Smooth muscle cell (in vitro differentiated cells): ENCODE measurements at regions not wholly inside any gene's neighbourhood (a gene's known extent, or its start where the extent isn't known, plus 50 kb on each side); places are given as distances from the start of the nearest gene placed in this dataset.

ENCODE experiments used
- DNase-seq: peaks from one replicate; lab custom pipeline; 2025; ENCODE audit not compliant: unreplicated experiment; lab: John Stamatoyannopoulos, UW
- H2AFZ ChIP-seq: fragments of 200-600 bp; sonication (generic); 2 replicates; pipeline ENCODE4 v1.6.0; 2016; ENCODE audit warnings: antibody characterized with exemption, low read depth, mild to moderate bottlenecking
- H3F3A ChIP-seq: fragments of 200-600 bp; sonication (generic); 2 replicates; pipeline ENCODE4 v1.6.0; 2017; ENCODE audit warnings: antibody characterized with exemption, low read depth
- H3K27ac ChIP-seq: fragments of 200-600 bp; sonication (generic); 2 replicates; pipeline ENCODE4 v1.5.1; 2016; ENCODE audit warnings: low read depth, mild to moderate bottlenecking
- H3K27me3 ChIP-seq: fragments of 200-600 bp; sonication (generic); 2 replicates; pipeline ENCODE4 v1.6.1; 2016; ENCODE audit warnings: low read depth, mild to moderate bottlenecking
- H3K36me3 ChIP-seq: fragments of 200-600 bp; sonication (generic); 2 replicates; pipeline ENCODE4 v1.5.1; 2016; ENCODE audit warnings: low read depth
- H3K4me1 ChIP-seq: fragments of 200-600 bp; sonication (generic); 2 replicates; pipeline ENCODE4 v1.5.1; 2016; ENCODE audit warnings: low read depth
- H3K4me2 ChIP-seq: fragments of 200-600 bp; sonication (generic); 2 replicates; pipeline ENCODE4 v1.6.0; 2016; ENCODE audit warnings: mild to moderate bottlenecking
- H3K4me3 ChIP-seq: fragments of 200-600 bp; sonication (generic); 2 replicates; pipeline ENCODE4 v1.5.1; 2016; ENCODE audit warnings: mild to moderate bottlenecking
- H3K79me2 ChIP-seq: fragments of 200-600 bp; sonication (generic); 2 replicates; pipeline ENCODE4 v1.6.0; 2016; ENCODE audit warnings: low read depth, mild to moderate bottlenecking
- H3K9ac ChIP-seq: fragments of 200-600 bp; sonication (generic); 2 replicates; pipeline ENCODE4 v1.6.0; 2016; ENCODE audit warnings: low read depth
- H3K9me3 ChIP-seq: fragments of 200-600 bp; sonication (generic); replicated peaks from 2 replicates; pipeline ENCODE4 v1.5.1; 2016; ENCODE audit warnings: low read depth
- H4K20me1 ChIP-seq: fragments of 200-600 bp; sonication (generic); 2 replicates; pipeline ENCODE4 v1.6.0; 2016; ENCODE audit warnings: low read depth
- CTCF ChIP-seq: fragments of 200-600 bp; sonication (generic); IDR thresholded peaks from 2 replicates; pipeline ENCODE4 v1.5.1; 2017; ENCODE audit warnings: borderline replicate concordance, mild to moderate bottlenecking, antibody characterized with exemption; ENCODE audit not compliant: insufficient read depth, poor library complexity, severe bottlenecking
- WGBS: methylation state at CpG from one replicate; pipeline ENCODE4 v1.1.7; 2016; ENCODE audit warnings: low lambda C conversion rate; 5-methylcytosine and 5-hydroxymethylcytosine counted together

GRCh38 chr9:83154821-83155220 lies 91.9 kb upstream of the RASEF start:
- Histone ChIP-seq H3K4me1 (no peaks in the 10 kb centered on the region), H3K36me3 (no peaks in the 10 kb centered on the region), H3K4me3 (no peak overlapping the region), H3K27me3 (peaks cover 4% of the 10 kb centered on the region), H3K9me3 (no peaks in the 10 kb centered on the region), H3K79me2 (no peaks in the 10 kb centered on the region), H4K20me1 (no peaks in the 10 kb centered on the region), H3K27ac (peak overlapping the region; percentile 74), H3K9ac (no peak overlapping the region), H2AFZ (no peak overlapping the region), H3F3A (no peaks in the 10 kb centered on the region), H3K4me2 (no peak overlapping the region)
- TF ChIP-seq CTCF: no peak
- no peak for DNase-seq
- WGBS: 67% methylated on average over 2 of the region's 2 CpGs

DNA sequence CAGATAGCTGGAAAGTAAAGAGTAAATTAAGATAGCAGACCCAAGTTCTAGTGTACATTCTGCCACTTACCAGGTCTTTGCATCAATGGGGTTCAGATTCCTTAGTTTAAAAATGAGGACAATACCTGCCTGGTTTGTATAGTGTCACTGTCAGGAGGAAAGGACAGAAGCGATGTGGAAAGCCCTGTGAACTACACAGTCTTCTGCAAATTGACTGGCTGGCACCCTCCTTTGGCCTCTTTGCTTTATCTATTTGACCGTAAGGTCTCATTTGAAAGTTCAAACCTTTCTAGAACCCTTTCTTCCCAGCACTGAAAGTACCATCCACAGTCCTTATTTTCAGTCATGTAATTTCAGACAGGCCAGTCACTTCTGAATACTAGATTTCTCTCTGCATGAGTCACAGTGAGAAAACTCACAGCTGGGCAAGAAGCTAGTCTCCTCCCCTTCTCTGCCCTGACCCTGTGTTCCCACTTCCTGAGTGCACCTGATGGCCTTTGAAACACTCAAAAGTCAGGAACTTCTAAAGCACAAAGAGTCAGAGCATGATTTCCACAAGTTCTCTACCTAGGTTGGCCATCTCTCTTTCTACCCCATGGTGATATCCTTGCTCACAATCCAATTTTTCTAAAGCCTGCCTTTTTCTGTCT lies 91.3 kb upstream of the RASEF start:
- Histone ChIP-seq H3K9me3 (no peaks in the 10 kb centered on the region), H3K79me2 (no peaks in the 10 kb centered on the region), H3K4me3 (no peak overlapping the region), H3K27ac (peak overlapping the region; percentile 74), H3F3A (no peaks in the 10 kb centered on the region), H4K20me1 (no peaks in the 10 kb centered on the region), H3K4me2 (no peak overlapping the region), H3K4me1 (no peaks in the 10 kb centered on the region), H3K36me3 (no peaks in the 10 kb centered on the region), H3K27me3 (peaks cover 4% of the 10 kb centered on the region), H2AFZ (no peak overlapping the region), H3K9ac (no peak overlapping the region)
- 93% methylated on average over 2 of the region's 2 CpGs for WGBS
- no peak for DNase-seq
- TF ChIP-seq CTCF: no peak

DNA sequence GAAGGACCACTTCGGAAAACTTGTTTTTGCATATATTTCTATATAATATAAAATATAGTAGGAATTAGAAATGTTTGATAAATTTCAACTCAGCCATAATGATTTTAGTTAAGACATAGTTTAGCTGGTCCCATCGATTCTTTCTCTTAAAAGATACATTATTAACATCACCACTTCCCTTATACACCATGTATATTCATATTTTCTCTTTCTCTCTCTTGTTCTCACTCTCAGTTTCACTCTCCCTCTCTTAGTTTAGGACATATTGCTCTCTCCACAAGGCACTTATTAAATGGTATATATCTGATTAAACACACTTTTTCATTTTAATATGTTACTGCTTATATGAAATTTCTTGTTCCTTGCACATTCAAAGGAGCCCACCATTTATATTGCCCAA lies 90.1 kb upstream of the RASEF start:
- Histone ChIP-seq H3K9me3 (no peaks in the 10 kb centered on the region), H3K4me3 (no peak overlapping the region), H3K79me2 (no peaks in the 10 kb centered on the region), H3K27me3 (peaks cover 4% of the 10 kb centered on the region), H3K36me3 (no peaks in the 10 kb centered on the region), H3K4me2 (no peak overlapping the region), H3F3A (no peaks in the 10 kb centered on the region), H3K4me1 (no peaks in the 10 kb centered on the region), H3K27ac (no peak overlapping the region), H2AFZ (no peak overlapping the region), H3K9ac (no peak overlapping the region), H4K20me1 (no peaks in the 10 kb centered on the region)
- TF ChIP-seq CTCF: no peak
- 90% methylated on average over 2 of the region's 2 CpGs for WGBS
- no peak for DNase-seq

DNA sequence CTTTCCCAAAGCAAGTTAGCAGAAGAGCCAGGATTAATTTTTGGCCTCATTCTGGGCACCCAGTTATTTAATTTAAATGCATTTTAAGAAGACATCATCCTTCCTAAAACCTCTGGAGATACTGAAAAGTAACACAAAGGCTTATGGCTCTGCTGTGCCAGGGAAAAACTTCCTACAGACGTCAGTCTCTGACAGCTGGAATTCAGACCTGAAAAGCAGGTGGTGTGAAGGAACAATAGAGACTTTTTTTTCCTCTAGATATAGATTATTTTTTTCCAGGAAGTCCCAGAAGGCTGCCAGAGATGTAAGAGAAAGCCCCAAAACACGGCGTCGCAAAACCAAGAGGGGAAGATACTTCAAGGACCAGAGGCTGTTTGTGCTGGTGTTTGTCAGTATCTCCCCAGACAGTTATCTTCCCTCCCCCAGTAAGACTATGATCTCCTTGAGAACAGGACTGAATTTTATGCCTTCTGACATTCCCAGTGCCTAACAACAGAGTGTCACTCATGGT lies 88.7 kb upstream of the RASEF start:
- no peak for DNase-seq
- no peak overlapping the region for H2AFZ ChIP-seq
- H3F3A ChIP-seq: no peaks in the 10 kb centered on the region
- no peak for TF ChIP-seq CTCF
- H3K9ac ChIP-seq: no peak overlapping the region
- H3K27me3 ChIP-seq: peaks cover 4% of the 10 kb centered on the region
- H3K4me2 ChIP-seq: no peak overlapping the region
- no peaks in the 10 kb centered on the region for H4K20me1 ChIP-seq
- H3K27ac ChIP-seq: no peak overlapping the region
- peaks cover 5% of the 10 kb centered on the region for H3K9me3 ChIP-seq
- no peaks in the 10 kb centered on the region for H3K36me3 ChIP-seq
- no peak overlapping the region for H3K4me3 ChIP-seq
- H3K4me1 ChIP-seq: no peaks in the 10 kb centered on the region
- 36% methylated on average over 4 of the region's 4 CpGs for WGBS
- H3K79me2 ChIP-seq: no peaks in the 10 kb centered on the region
